Mesendoderm (in vitro differentiated cells): ENCODE measurements at regions not wholly inside any gene's neighbourhood (a gene's known extent, or its start where the extent isn't known, plus 50 kb on each side); places are given as distances from the start of the nearest gene placed in this dataset.
A peak's percentile ranks its signal among the peaks of the same experiment; 100 is the strongest.

ENCODE experiments used
- DNase-seq: peaks from one replicate; pipeline ENCODE4 v3.0.0; 2013
- H2AK5ac ChIP-seq: 2 replicates; pipeline ENCODE4 v1.6.1; 2013; ENCODE audit warnings: low read length, inconsistent platforms
- H2BK120ac ChIP-seq: 2 replicates; pipeline ENCODE4 v1.6.1; 2013; ENCODE audit warnings: low read depth, mild to moderate bottlenecking, low read length, moderate library complexity, mixed read lengths
- H2BK15ac ChIP-seq: replicated peaks from 2 replicates; pipeline ENCODE4 v1.6.1; 2013; ENCODE audit warnings: low read depth, mild to moderate bottlenecking, moderate library complexity
- H2BK5ac ChIP-seq: 2 replicates; pipeline ENCODE4 v1.6.1; 2013; ENCODE audit warnings: low read length, inconsistent platforms
- H3K18ac ChIP-seq: 2 replicates; pipeline ENCODE4 v1.6.1; 2013; ENCODE audit warnings: mild to moderate bottlenecking, low read length, mixed read lengths
- H3K23ac ChIP-seq: one replicate; pipeline ENCODE4 v1.6.1; 2013; ENCODE audit warnings: low read length
- H3K27ac ChIP-seq: 2 replicates; pipeline ENCODE4 v1.5.1; 2013; ENCODE audit warnings: low read depth, mild to moderate bottlenecking, inconsistent platforms, low read length, moderate library complexity
- H3K27me3 ChIP-seq: 2 replicates; pipeline ENCODE4 v1.6.1; 2013; ENCODE audit warnings: low read length, control low read depth, mild to moderate bottlenecking, inconsistent platforms; ENCODE audit not compliant: insufficient read depth, poor library complexity
- H3K36me3 ChIP-seq: 2 replicates; pipeline ENCODE4 v1.6.1; 2013; ENCODE audit warnings: low read length, inconsistent platforms; ENCODE audit not compliant: control insufficient read depth, insufficient read depth
- H3K4ac ChIP-seq: one replicate; pipeline ENCODE4 v1.6.1; 2013; ENCODE audit warnings: low read depth, mild to moderate bottlenecking, low read length, moderate library complexity
- H3K4me1 ChIP-seq: 2 replicates; pipeline ENCODE4 v1.6.1; 2013; ENCODE audit warnings: low read depth, low read length, inconsistent platforms; ENCODE audit not compliant: control insufficient read depth
- H3K4me2 ChIP-seq: 2 replicates; pipeline ENCODE4 v1.6.1; 2013; ENCODE audit warnings: low read length
- H3K4me3 ChIP-seq: 2 replicates; pipeline ENCODE4 v1.5.1; 2013; ENCODE audit warnings: mild to moderate bottlenecking, low read length
- H3K56ac ChIP-seq: one replicate; pipeline ENCODE4 v1.6.1; 2013; ENCODE audit warnings: low read length
- H3K79me1 ChIP-seq: 2 replicates; pipeline ENCODE4 v1.6.1; 2013; ENCODE audit warnings: low read length, inconsistent platforms
- H3K79me2 ChIP-seq: 2 replicates; pipeline ENCODE4 v1.6.1; 2013; ENCODE audit warnings: mild to moderate bottlenecking, low read length; ENCODE audit not compliant: control insufficient read depth, insufficient read depth
- H3K9ac ChIP-seq: 2 replicates; pipeline ENCODE4 v1.6.1; 2013; ENCODE audit warnings: low read length, inconsistent platforms
- H4K5ac ChIP-seq: one replicate; pipeline ENCODE4 v1.6.1; 2013; ENCODE audit warnings: low read length
- H4K8ac ChIP-seq: one replicate; pipeline ENCODE4 v1.6.1; 2013; ENCODE audit warnings: low read depth, mild to moderate bottlenecking, control low read depth, low read length, moderate library complexity
- WGBS: extraction: QIAGEN DNeasy Blood & Tissue Kit; methylation state at CpG from one replicate; pipeline ENCODE4 v1.1.7; 2013; ENCODE audit warnings: low lambda C conversion rate, missing lambda C conversion rate; ENCODE audit not compliant: insufficient coverage; ENCODE audit errors: extremely low coverage; 5-methylcytosine and 5-hydroxymethylcytosine counted together

DNA sequence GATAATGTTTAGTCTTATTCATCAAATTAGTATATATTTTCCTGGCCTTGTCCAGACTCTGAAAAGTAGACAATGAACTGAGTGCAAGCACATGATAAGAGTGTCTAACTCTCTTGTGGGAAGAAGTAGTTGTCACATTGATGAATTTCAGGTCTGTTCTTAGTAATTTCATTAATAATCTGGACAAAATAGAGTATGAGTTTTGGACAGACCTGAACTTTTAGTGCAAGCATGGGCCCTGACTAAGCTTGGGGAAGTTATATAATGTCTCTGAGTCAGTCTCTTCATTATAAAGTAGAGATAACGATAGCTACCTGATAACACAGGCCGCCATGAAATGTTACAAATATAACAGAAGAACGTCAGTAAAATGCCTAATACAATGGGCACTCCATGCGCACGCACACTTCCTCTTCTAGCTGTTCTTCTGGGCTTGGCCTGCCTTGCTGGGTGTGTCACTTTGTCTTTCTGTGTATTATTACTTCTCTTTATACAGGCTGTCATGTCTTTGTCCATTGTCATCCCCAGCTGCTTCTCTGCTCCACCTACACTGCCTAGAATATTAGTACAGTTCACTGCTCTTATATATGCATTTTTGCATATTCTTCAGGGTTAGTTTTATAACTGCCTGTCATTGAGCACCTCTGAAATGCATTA lies 129.1 kb upstream of the HTR2A start:
- Histone ChIP-seq H4K5ac (no peak overlapping the region), H3K23ac (no peak overlapping the region), H3K79me2 (no peaks in the 10 kb centered on the region), H3K9ac (no peak overlapping the region), H3K27me3 (no peaks in the 10 kb centered on the region), H3K79me1 (no peaks in the 10 kb centered on the region), H2BK15ac (no peak overlapping the region), H3K36me3 (no peaks in the 10 kb centered on the region), H4K8ac (no peak overlapping the region), H2BK120ac (no peak overlapping the region), H3K4me2 (no peak overlapping the region), H3K4ac (no peak overlapping the region), H3K18ac (no peak overlapping the region), H2AK5ac (no peak overlapping the region), H2BK5ac (no peak overlapping the region), H3K4me3 (no peak overlapping the region), H3K4me1 (peaks cover 2% of the 10 kb centered on the region), H3K56ac (no peak overlapping the region), H3K27ac (no peak overlapping the region)
- DNase-seq = no peak
- WGBS = no CpG with 5 or more reads among the region's 5 CpGs

DNA sequence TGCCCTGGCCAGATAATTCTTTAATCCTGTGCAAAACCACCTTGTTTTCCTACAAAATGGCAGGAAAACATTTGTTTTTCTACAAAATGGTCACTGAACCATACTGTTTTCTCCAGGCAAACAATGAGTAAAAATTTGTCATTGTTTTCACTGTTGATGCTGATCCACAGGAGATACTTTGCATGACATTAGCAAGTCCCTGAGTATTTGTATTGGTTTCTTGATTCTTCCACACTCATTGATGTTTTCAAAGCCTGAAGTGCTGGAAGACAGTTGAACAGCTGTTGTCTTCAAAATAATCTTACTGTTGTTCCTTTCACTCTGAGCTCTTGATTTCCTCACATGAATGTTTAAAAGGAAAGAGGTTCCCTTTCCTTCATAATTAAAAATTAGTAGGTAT lies 123.1 kb upstream of the HTR2A start:
- H3K9ac ChIP-seq = no peak overlapping the region
- no peak overlapping the region for H3K4me2 ChIP-seq
- H3K27ac ChIP-seq = no peak overlapping the region

DNA sequence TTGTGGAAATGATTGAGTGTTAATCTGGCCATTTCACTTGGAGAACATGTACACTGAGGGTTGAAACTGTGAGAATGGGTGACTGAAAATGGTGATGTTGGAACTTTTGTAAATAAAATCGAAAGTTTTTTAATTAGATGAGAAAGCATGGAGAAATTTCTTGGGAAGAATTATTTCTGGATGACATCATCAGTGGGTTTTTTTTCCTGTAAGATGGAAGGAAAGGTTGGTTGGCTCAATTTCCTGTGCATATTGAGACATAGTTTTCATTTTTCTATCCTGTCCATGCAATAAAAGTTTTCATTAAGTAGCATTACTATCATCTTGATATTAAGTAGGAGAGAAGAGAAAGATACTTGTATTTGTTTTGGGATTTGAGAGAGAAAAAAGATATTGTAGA lies 120.6 kb upstream of the HTR2A start:
- no peak for DNase-seq
- H4K8ac ChIP-seq = no peak overlapping the region
- H3K79me2 ChIP-seq = no peaks in the 10 kb centered on the region
- no peak overlapping the region for H3K27ac ChIP-seq
- no peak overlapping the region for H4K5ac ChIP-seq
- no peaks in the 10 kb centered on the region for H3K79me1 ChIP-seq
- H3K23ac ChIP-seq = no peak overlapping the region
- no peaks in the 10 kb centered on the region for H3K27me3 ChIP-seq
- H2BK15ac ChIP-seq = no peak overlapping the region
- no peak overlapping the region for H3K18ac ChIP-seq
- no peak overlapping the region for H3K9ac ChIP-seq
- H3K4me1 ChIP-seq = no peaks in the 10 kb centered on the region
- H3K56ac ChIP-seq = no peak overlapping the region
- no peak overlapping the region for H2AK5ac ChIP-seq
- H3K36me3 ChIP-seq = no peaks in the 10 kb centered on the region
- H3K4ac ChIP-seq = no peak overlapping the region
- WGBS = 100% methylated on average over 1 of the region's 1 CpG
- H3K4me3 ChIP-seq = no peak overlapping the region
- H2BK120ac ChIP-seq = no peak overlapping the region
- no peak overlapping the region for H2BK5ac ChIP-seq
- no peak overlapping the region for H3K4me2 ChIP-seq

More for the DNA sequence above, 123.1 kb upstream of the HTR2A start:
- Histone ChIP-seq H2BK120ac (no peak overlapping the region), H3K79me1 (no peaks in the 10 kb centered on the region), H3K4me1 (no peaks in the 10 kb centered on the region), H3K36me3 (no peaks in the 10 kb centered on the region), H3K18ac (no peak overlapping the region), H3K27me3 (no peaks in the 10 kb centered on the region), H2AK5ac (no peak overlapping the region), H4K8ac (no peak overlapping the region), H3K4ac (no peak overlapping the region), H4K5ac (no peak overlapping the region), H2BK15ac (no peak overlapping the region), H3K56ac (no peak overlapping the region), H3K4me3 (no peak overlapping the region), H2BK5ac (no peak overlapping the region), H3K79me2 (no peaks in the 10 kb centered on the region), H3K23ac (no peak overlapping the region)
- peak; percentile 60 for DNase-seq

DNA sequence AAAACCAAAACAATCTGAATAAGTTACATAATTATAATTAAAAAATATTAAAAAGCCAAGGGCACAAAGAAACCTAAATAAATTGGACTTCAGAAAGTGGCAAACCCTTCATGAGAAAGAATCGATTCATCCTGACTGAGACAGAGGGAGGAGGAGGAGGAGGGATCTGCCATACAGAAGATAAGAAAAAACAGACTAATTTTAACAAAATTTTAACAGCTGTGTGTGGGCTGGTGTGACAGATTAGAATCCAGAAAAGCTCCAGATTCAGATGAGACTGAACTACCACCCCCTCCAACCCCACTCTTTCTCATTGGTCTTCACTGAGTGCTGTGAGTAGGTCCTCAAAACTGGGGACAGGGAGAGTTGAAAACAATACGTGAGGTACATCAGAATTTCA lies 111.5 kb upstream of the HTR2A start:
- Histone ChIP-seq H3K23ac (no peak overlapping the region), H3K56ac (no peak overlapping the region), H2BK120ac (no peak overlapping the region), H3K9ac (no peak overlapping the region), H2BK15ac (no peak overlapping the region), H3K27ac (no peak overlapping the region), H3K27me3 (no peaks in the 10 kb centered on the region), H2AK5ac (no peak overlapping the region), H3K4me3 (no peak overlapping the region), H3K4me1 (no peaks in the 10 kb centered on the region), H4K5ac (no peak overlapping the region), H3K18ac (peak overlapping the region; percentile 80), H4K8ac (no peak overlapping the region), H3K79me2 (no peaks in the 10 kb centered on the region), H3K79me1 (no peaks in the 10 kb centered on the region), H3K4me2 (no peak overlapping the region), H2BK5ac (no peak overlapping the region), H3K36me3 (no peaks in the 10 kb centered on the region), H3K4ac (no peak overlapping the region)
- WGBS = no CpG with 5 or more reads among the region's 2 CpGs
- no peak for DNase-seq

DNA sequence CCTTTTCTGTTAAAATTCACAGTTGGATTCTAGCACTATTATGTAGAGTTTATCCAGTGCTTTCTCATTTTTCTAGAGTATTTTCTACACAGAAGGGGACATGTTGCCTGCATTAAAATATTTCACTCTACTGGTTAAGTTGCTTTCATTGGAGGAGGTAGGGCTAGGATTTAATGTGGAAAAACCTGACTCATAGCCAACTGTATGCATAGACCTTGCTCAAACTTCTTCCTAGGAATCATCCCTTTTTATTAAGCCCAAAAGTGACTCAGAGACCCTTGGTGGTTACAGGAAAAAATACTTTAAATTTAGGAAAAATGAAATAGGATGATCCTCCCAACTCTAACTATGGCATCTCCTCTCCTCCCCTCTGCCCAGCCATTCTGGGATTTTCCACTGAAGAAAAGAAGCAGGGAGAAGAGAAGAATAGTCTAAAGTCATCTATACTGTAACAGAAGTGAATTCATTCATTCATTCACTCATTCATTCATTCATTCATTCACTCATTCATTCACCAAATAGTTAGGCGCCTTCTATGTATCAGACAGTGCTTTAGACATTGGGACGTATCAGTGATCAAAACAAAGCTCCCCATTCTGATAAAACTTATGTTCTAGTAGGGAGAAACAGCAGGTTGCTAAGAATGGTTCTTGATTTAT lies 109.0 kb upstream of the HTR2A start:
- Histone ChIP-seq H3K4ac (no peak overlapping the region), H2BK15ac (no peak overlapping the region), H3K4me2 (no peak overlapping the region), H2BK5ac (no peak overlapping the region), H3K79me1 (no peaks in the 10 kb centered on the region), H3K18ac (no peak overlapping the region), H3K27me3 (no peaks in the 10 kb centered on the region), H3K79me2 (no peaks in the 10 kb centered on the region), H3K36me3 (no peaks in the 10 kb centered on the region), H3K4me3 (no peak overlapping the region), H2BK120ac (no peak overlapping the region), H3K27ac (no peak overlapping the region), H3K4me1 (no peaks in the 10 kb centered on the region), H2AK5ac (no peak overlapping the region), H4K5ac (no peak overlapping the region), H3K56ac (no peak overlapping the region), H3K23ac (no peak overlapping the region), H4K8ac (no peak overlapping the region), H3K9ac (no peak overlapping the region)
- WGBS = no CpG with 5 or more reads among the region's 2 CpGs
- no peak for DNase-seq

DNA sequence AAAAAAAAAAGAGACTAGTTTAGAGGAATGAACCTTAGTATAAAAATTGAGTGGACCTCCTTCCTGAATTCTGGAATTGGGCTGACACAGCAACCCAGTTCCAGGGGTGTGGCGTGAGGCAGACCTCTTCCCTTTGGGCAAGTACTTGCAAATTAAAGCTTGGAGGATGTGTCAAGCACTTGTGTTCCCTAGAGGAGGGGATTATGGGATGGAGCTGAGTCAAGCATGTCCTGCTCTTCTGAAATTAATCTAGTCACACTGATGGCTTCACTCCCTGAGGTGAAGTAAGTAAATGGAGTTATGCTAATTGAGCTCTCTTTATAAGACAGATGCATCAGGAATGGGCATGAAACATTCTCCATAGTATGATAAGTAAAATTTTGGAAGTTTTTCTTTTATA lies 107.7 kb upstream of the HTR2A start:
- Histone ChIP-seq H3K4ac (no peak overlapping the region), H2BK15ac (no peak overlapping the region), H3K36me3 (no peaks in the 10 kb centered on the region), H2AK5ac (no peak overlapping the region), H3K56ac (no peak overlapping the region), H3K27me3 (no peaks in the 10 kb centered on the region), H3K18ac (no peak overlapping the region), H2BK5ac (no peak overlapping the region), H3K4me3 (no peak overlapping the region), H3K23ac (no peak overlapping the region), H3K4me1 (no peaks in the 10 kb centered on the region), H2BK120ac (no peak overlapping the region), H3K27ac (no peak overlapping the region), H3K79me1 (no peaks in the 10 kb centered on the region), H3K9ac (no peak overlapping the region), H3K4me2 (no peak overlapping the region), H4K5ac (no peak overlapping the region), H3K79me2 (no peaks in the 10 kb centered on the region), H4K8ac (no peak overlapping the region)
- no CpG with 5 or more reads among the region's 1 CpG for WGBS
- peak; percentile 24 for DNase-seq
